Limb (tissue), 2 donors: ENCODE measurements at regions not wholly inside any gene's neighbourhood (a gene's known extent, or its start where the extent isn't known, plus 50 kb on each side); places are given as distances from the start of the nearest gene placed in this dataset.

ENCODE experiments used
- DNase-seq, 2 donors: peaks; one replicate each; pipeline ENCODE4 v3.0.0-alpha.2; 2016; ENCODE audit errors: extremely low spot score in 2 of 2

- DNase-seq, result no peak
Observed at GRCh38 chr6:82015043-82015442, 232.5 kb downstream of the IBTK start.

GRCh38 chr6:82013561-82014530 is 233.7 kb downstream of the IBTK start:
- no peak for DNase-seq

GRCh38 chr6:82006027-82006738 is 241.4 kb downstream of the IBTK start:
- no peak for DNase-seq

- DNase-seq, result no peak
Observed at GRCh38 chr6:82000551-82000950, 247.0 kb downstream of the IBTK start.

- no peak for DNase-seq
Observed at GRCh38 chr6:81999826-82000225, 247.3 kb upstream of the TENT5A start.

GRCh38 chr6:81999270-81999669 is 246.8 kb upstream of the TENT5A start:
- DNase-seq, result no peak

- DNase-seq, result no peak
Observed at GRCh38 chr6:81998432-81998831, 246.0 kb upstream of the TENT5A start.

GRCh38 chr6:81997090-81997926 is 244.8 kb upstream of the TENT5A start:
- DNase-seq, result no peak

GRCh38 chr6:81996414-81996813 is 243.9 kb upstream of the TENT5A start:
- no peak for DNase-seq

- no peak for DNase-seq
Observed at GRCh38 chr6:81995548-81996289, 243.2 kb upstream of the TENT5A start.

- DNase-seq, result no peak
Observed at GRCh38 chr6:81988871-81989270, 236.4 kb upstream of the TENT5A start.

GRCh38 chr6:81988446-81988845 is 236.0 kb upstream of the TENT5A start:
- DNase-seq, result no peak

GRCh38 chr6:81987293-81987692 is 234.8 kb upstream of the TENT5A start:
- DNase-seq, result no peak

GRCh38 chr6:81985191-81985590 is 232.7 kb upstream of the TENT5A start:
- DNase-seq, result no peak

- no peak for DNase-seq
Observed at GRCh38 chr6:81984599-81984998, 232.1 kb upstream of the TENT5A start.

- no peak for DNase-seq
Observed at GRCh38 chr6:81981812-81982211, 229.3 kb upstream of the TENT5A start.

- DNase-seq, result no peak
Observed at GRCh38 chr6:81979767-81980166, 227.3 kb upstream of the TENT5A start.

GRCh38 chr6:81979329-81979728 is 226.8 kb upstream of the TENT5A start:
- DNase-seq, result no peak

- no peak for DNase-seq
Observed at GRCh38 chr6:81978230-81978629, 225.7 kb upstream of the TENT5A start.

GRCh38 chr6:81977486-81977885 is 225.0 kb upstream of the TENT5A start:
- DNase-seq, result no peak

GRCh38 chr6:81969814-81970213 is 217.3 kb upstream of the TENT5A start:
- DNase-seq, result no peak
